Choroid plexus epithelial cell (primary cell): ENCODE measurements at regions not wholly inside any gene's neighbourhood (a gene's known extent, or its start where the extent isn't known, plus 50 kb on each side); places are given as distances from the start of the nearest gene placed in this dataset.

Source experiments
- DNase-seq: peaks from one replicate; pipeline ENCODE4 v3.0.0-alpha.2; 2010; ENCODE audit warnings: low read depth
- H3K4me3 ChIP-seq: 2 replicates; pipeline ENCODE4 v1.5.1; 2011; ENCODE audit warnings: low read depth, mild to moderate bottlenecking, control low read depth, low read length, moderate library complexity
- TF ChIP-seq, protein P1 (sequence below): conservative IDR thresholded peaks from 2 replicates; pipeline ENCODE4 v1.5.1; 2011; ENCODE audit warnings: low read depth, mild to moderate bottlenecking, control low read depth, inconsistent platforms, low read length, moderate library complexity

DNA sequence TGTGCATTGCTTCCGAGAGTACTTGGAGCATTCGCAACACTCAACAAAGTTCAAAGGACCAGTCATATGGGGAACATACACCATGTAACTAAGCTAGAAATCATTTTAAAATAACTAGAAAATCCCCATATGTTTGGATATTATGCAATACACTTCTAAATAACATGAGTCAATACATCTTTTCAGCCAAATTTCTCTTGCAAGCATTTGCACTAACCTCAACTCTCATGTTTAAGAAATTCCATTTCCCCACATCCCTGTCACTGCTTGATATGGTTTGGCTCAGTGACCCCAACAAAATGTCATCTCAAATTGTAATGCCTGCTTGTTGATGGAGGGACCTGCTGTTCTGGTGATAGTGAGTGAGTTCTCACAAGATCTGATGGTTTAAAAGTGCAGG lies 85.7 kb upstream of the CST7 start:
- TF ChIP-seq, protein P1, sequence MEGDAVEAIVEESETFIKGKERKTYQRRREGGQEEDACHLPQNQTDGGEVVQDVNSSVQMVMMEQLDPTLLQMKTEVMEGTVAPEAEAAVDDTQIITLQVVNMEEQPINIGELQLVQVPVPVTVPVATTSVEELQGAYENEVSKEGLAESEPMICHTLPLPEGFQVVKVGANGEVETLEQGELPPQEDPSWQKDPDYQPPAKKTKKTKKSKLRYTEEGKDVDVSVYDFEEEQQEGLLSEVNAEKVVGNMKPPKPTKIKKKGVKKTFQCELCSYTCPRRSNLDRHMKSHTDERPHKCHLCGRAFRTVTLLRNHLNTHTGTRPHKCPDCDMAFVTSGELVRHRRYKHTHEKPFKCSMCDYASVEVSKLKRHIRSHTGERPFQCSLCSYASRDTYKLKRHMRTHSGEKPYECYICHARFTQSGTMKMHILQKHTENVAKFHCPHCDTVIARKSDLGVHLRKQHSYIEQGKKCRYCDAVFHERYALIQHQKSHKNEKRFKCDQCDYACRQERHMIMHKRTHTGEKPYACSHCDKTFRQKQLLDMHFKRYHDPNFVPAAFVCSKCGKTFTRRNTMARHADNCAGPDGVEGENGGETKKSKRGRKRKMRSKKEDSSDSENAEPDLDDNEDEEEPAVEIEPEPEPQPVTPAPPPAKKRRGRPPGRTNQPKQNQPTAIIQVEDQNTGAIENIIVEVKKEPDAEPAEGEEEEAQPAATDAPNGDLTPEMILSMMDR, result no peak
- peak; percentile 80 for DNase-seq
- H3K4me3 ChIP-seq, result no peak overlapping the region

DNA sequence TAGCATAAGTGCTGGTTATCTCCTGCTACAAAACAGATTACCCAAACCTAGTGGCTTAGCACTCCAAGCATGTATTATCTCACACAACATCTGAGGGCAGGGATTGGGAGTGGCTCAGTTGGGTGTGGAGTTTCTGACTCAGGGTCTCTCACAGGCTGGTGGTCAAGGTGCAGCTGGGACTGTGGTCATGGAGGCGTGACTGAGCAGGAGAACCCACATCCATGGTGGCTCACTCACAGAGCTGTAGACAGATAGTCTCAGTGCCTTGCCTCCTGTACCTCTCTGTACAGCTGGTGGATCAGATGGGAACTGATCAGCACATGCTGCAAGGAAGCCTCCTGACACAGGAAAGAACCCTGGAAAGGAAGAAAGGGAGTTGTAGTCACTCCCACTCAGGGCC lies 83.1 kb upstream of the CST7 start:
- DNase-seq, result no peak
- TF ChIP-seq, protein P1, result no peak
- H3K4me3 ChIP-seq, result no peak overlapping the region

DNA sequence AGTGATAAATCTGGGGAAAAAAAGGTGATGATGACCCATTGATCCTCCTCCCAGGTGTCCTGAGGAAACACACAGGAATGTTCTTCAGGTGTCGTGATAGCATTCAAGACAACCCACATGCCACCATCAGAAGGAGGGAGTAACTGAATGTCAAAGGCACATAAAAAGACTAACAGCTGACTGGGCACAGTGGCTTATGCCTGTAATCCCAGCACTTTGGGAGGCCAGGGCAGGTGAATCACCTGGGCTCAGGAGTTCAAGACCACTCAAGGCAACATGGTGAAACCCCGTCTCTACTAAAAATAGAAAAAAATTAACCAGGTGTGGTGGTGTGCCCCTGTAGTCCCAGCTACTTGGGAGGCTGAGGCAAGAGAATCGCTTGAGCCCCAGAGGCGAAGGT lies 82.3 kb upstream of the CST7 start:
- no peak for DNase-seq
- H3K4me3 ChIP-seq, result no peak overlapping the region
- TF ChIP-seq, protein P1, result no peak

DNA sequence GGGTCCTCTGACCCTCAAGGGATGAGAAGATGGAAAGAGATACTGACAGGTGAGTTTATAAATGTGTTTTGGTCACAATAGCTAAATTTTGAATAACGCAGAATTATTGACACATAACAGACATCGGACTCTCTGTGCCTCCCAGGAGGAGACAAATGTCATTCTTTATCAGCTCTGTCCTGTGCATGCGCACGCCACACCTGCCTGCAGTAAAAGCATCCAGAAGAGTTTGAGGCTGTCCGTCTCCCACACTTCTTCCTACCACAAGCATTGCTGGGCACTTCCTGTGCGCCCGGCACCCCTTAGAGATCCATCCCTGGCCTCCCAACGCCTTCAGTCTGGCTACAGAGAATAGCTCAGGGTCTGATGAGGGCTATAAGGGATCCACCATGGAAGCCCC lies 81.5 kb upstream of the CST7 start:
- TF ChIP-seq, protein P1, result no peak
- H3K4me3 ChIP-seq, result no peak overlapping the region
- no peak for DNase-seq

DNA sequence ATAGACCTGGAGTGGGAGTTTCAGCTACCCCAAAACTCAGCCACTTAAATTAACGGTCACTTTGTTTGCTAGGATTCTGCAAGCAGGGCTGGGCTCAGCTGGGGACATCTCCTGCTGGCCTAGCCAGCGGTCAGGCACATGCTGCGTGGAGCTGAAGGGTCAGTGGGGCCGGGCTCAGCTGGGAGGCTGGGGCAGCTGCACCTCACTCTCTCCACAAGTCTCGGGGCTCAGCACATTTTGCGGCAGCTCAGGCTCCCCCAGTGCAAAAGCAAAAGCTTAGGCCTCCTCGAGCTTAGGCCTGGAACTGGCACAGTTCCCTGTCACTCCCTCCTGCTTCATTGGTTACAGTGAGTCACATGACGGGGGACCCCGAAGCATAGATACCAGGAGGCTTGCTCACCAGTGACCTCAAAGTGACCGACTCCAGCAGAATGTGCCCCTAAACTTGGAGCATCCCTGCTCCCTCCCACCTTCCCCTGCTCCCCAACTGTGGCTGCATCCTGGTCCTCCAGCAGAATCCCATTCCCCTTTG lies 80.6 kb upstream of the CST7 start:
- no peak overlapping the region for H3K4me3 ChIP-seq
- TF ChIP-seq, protein P1, result no peak
- peak; percentile 2 for DNase-seq

DNA sequence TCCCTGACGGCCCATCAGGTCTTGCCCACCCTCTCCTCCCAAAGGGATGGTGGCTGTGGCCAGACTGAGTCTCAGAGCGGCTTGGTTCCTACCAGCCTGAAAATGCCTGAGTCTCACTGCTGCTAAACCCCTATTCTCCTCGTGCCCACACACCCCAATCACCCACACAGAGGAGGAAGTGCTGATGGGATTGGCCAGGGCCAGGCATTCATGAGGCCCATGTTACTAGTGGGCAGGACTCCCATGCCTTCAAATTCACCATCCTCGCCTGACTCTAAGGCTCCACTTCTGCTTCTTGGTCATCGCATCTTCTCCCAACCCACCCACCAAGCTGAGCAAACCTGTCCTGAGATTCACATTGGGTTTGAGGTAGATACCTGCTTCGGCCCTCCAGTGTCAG lies 80.1 kb upstream of the CST7 start:
- TF ChIP-seq, protein P1, result no peak
- DNase-seq, result no peak
- no peak overlapping the region for H3K4me3 ChIP-seq

DNA sequence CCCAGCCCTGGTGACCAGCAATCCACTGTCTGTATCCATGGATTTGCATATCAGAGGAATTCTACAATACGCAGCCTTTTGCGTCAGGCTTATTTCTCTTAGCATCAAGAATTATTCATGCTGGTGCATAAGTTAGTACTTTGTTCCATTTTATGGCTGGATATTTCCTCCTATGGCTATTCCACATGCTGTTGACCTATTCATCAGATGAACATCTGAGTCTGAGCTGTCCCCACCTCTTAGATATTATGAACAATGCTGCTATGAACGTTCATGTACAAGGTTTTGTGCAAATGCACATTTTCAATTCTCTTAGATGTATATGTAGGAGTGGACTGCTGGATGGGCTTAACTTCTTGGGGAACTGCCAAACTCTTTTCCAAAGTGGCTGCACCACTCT lies 79.0 kb upstream of the CST7 start:
- H3K4me3 ChIP-seq, result no peak overlapping the region
- TF ChIP-seq, protein P1, result no peak
- no peak for DNase-seq
